Suprapubic skin (tissue), 3 donors: ENCODE measurements at regions not wholly inside any gene's neighbourhood (a gene's known extent, or its start where the extent isn't known, plus 50 kb on each side); places are given as distances from the start of the nearest gene placed in this dataset.

Experiments
- CTCF ChIP-seq, 2 donors: fragments of 200-600 bp in 1 of 2; fragments of 450-650 bp in 1 of 2; sonication (generic) in 1 of 2; IDR thresholded peaks; one replicate each; pipeline ENCODE4 v1.5.1; 2016 to 2019; ENCODE audit warnings: antibody characterized with exemption in 2 of 2, mild to moderate bottlenecking in 1 of 2, moderate library complexity in 1 of 2
- EP300 ChIP-seq: sonication (generic); formaldehyde crosslinking; IDR thresholded peaks from one replicate; pipeline ENCODE4 v1.6.1; 2017; ENCODE audit warnings: antibody characterized with exemption
- POLR2A ChIP-seq, 2 donors: fragments of 450-650 bp; IDR thresholded peaks; one replicate each; pipeline ENCODE4 v1.6.1; 2017; ENCODE audit warnings: antibody characterized with exemption in 2 of 2, mild to moderate bottlenecking in 2 of 2, moderate library complexity in 2 of 2

GRCh38 chr12:34407813-34408212, 385.5 kb downstream of the ALG10 start:
- TF ChIP-seq CTCF (IDR thresholded peaks at IDR 0.05), result no peak
- TF ChIP-seq POLR2A (IDR thresholded peaks at IDR 0.05), result no peak
- TF ChIP-seq EP300, result no peak
